ENCODE measurements at regions not wholly inside any gene's neighbourhood (a gene's known extent, or its start where the extent isn't known, plus 50 kb on each side); places are given as distances from the start of the nearest gene placed in this dataset.

- no peak for TF ChIP-seq ZBTB33 (IDR thresholded peaks at IDR 0.05; ENCODE audit: extremely low read depth, insufficient replicate concordance, low read length)
- no peak for TF ChIP-seq EZH2phosphoT487 (IDR thresholded peaks at IDR 0.05; ENCODE audit: borderline replicate concordance)
- no peak for TF ChIP-seq POLR2AphosphoS5 (IDR thresholded peaks at IDR 0.05; ENCODE audit: low read depth, low read length)
- no peak for TF ChIP-seq CBX3 (IDR thresholded peaks at IDR 0.05; ENCODE audit: low read depth)
- TF ChIP-seq RAD21 (IDR thresholded peaks at IDR 0.05; ENCODE audit: low read depth) = no peak
- TF ChIP-seq POLR2A (IDR thresholded peaks at IDR 0.05; ENCODE audit: borderline replicate concordance, extremely low read depth, insufficient read depth, insufficient read length) = no peak
- TF ChIP-seq ELF1 (IDR thresholded peaks at IDR 0.05; ENCODE audit: borderline replicate concordance, low read depth) = no peak
- TF ChIP-seq EZH2 (IDR thresholded peaks at IDR 0.05) = no peak
- TF ChIP-seq CEBPB (IDR thresholded peaks at IDR 0.05; ENCODE audit: low read depth) = no peak
Observed at GRCh38 chr15:61342390-61342789, 113.3 kb upstream of the RORA start (continued).

GRCh38 chr15:61339516-61339915, 110.4 kb upstream of the RORA start:
- no TSS peak for BruUV-seq (replicated peaks)
- Histone ChIP-seq H3K4me2 (ENCODE audit: low read length) (no peak overlapping the region), H2AFZ (ENCODE audit: low read depth, low read length, poor library complexity, severe bottlenecking) (no peak overlapping the region), H3K9ac (ENCODE audit: low read length) (no peak overlapping the region), H3K79me2 (ENCODE audit: insufficient read depth, low read length) (no peaks in the 10 kb centered on the region), H3K4me3 (replicated peaks in 1 of 2; ENCODE audit: low read depth in 1 of 2, low read length in 2 of 2) (no peak overlapping the region), H3K27me3 (ENCODE audit: insufficient read depth, low read length) (no peaks in the 10 kb centered on the region), H3K4me1 (ENCODE audit: control insufficient read depth in 1 of 2, insufficient read depth in 2 of 2, low read length in 2 of 2) (no peaks in the 10 kb centered on the region), H3K9me3 (ENCODE audit: control insufficient read depth in 1 of 2, insufficient read depth in 1 of 2, low read depth in 1 of 2, low read length in 2 of 2) (peaks cover 0 to 12% of the 10 kb centered on the region in 2 experiments; a peak in 2 of 4 replicates), H4K20me1 (ENCODE audit: insufficient read depth) (no peaks in the 10 kb centered on the region), H3K9me2 (ENCODE audit: insufficient read depth) (no peaks in the 10 kb centered on the region), H3K36me3 (ENCODE audit: control insufficient read depth in 1 of 2, insufficient read depth in 2 of 2, low read length in 2 of 2) (no peaks in the 10 kb centered on the region), H3K27ac (ENCODE audit: low read depth, low read length) (no peak overlapping the region)
- ATAC-seq (no peak), DNase-seq (ENCODE audit: low read depth, low spot score) (no peak)
- no peak for TF ChIP-seq CTCF (IDR thresholded peaks at IDR 0.05 in 2 of 3, conservative IDR thresholded peaks at IDR 0.05 in 1 of 3; ENCODE audit: borderline replicate concordance in 1 of 3, insufficient read depth in 1 of 3, low read depth in 2 of 3, low read length in 2 of 3)
- TF ChIP-seq EZH2 (IDR thresholded peaks at IDR 0.05) = no peak
- no peak for TF ChIP-seq RAD21 (IDR thresholded peaks at IDR 0.05; ENCODE audit: low read depth)
- TF ChIP-seq CBX3 (IDR thresholded peaks at IDR 0.05; ENCODE audit: low read depth) = no peak
- no peak for TF ChIP-seq ZBTB33 (IDR thresholded peaks at IDR 0.05; ENCODE audit: extremely low read depth, insufficient replicate concordance, low read length)
- TF ChIP-seq POLR2AphosphoS5 (IDR thresholded peaks at IDR 0.05; ENCODE audit: low read depth, low read length) = no peak
- no peak for TF ChIP-seq ELF1 (IDR thresholded peaks at IDR 0.05; ENCODE audit: borderline replicate concordance, low read depth)
- no peak for TF ChIP-seq SP1 (IDR thresholded peaks at IDR 0.05; ENCODE audit: low read depth)
- no peak for TF ChIP-seq POLR2A (IDR thresholded peaks at IDR 0.05; ENCODE audit: borderline replicate concordance, extremely low read depth, insufficient read depth, insufficient read length)
- no peak for TF ChIP-seq SRF (IDR thresholded peaks at IDR 0.05; ENCODE audit: low read depth)
- TF ChIP-seq MAX (IDR thresholded peaks at IDR 0.05) = no peak
- TF ChIP-seq EZH2phosphoT487 (IDR thresholded peaks at IDR 0.05; ENCODE audit: borderline replicate concordance) = no peak
- no peak for TF ChIP-seq ZFX (IDR thresholded peaks at IDR 0.05)
- TF ChIP-seq FOSL1 (IDR thresholded peaks at IDR 0.05; ENCODE audit: low read depth) = no peak
- no peak for TF ChIP-seq JUND (IDR thresholded peaks at IDR 0.05)
- TF ChIP-seq YY1 (IDR thresholded peaks at IDR 0.05; ENCODE audit: extremely low read depth, insufficient replicate concordance, low read depth, low read length) = no peak
- intact Hi-C loops (cut with micrococcal nuclease) = no loop called here
- RAD21 ChIA-PET (ENCODE audit: low non-redundant PET in 1 of 2, low total read pairs in 2 of 2, uncharacterized antibody in 2 of 2, unreplicated experiment in 2 of 2) = no interaction called here
- CTCF ChIA-PET = no interaction called here
- POLR2A ChIA-PET = no interaction called here
